Mesendoderm (in vitro differentiated cells): ENCODE measurements at regions not wholly inside any gene's neighbourhood (a gene's known extent, or its start where the extent isn't known, plus 50 kb on each side); places are given as distances from the start of the nearest gene placed in this dataset.

Experiments used
- DNase-seq: peaks from one replicate; pipeline ENCODE4 v3.0.0; 2013
- H2AK5ac ChIP-seq: 2 replicates; pipeline ENCODE4 v1.6.1; 2013; ENCODE audit warnings: low read length, inconsistent platforms
- H2BK120ac ChIP-seq: 2 replicates; pipeline ENCODE4 v1.6.1; 2013; ENCODE audit warnings: low read depth, mild to moderate bottlenecking, low read length, moderate library complexity, mixed read lengths
- H2BK15ac ChIP-seq: replicated peaks from 2 replicates; pipeline ENCODE4 v1.6.1; 2013; ENCODE audit warnings: low read depth, mild to moderate bottlenecking, moderate library complexity
- H2BK5ac ChIP-seq: 2 replicates; pipeline ENCODE4 v1.6.1; 2013; ENCODE audit warnings: low read length, inconsistent platforms
- H3K18ac ChIP-seq: 2 replicates; pipeline ENCODE4 v1.6.1; 2013; ENCODE audit warnings: mild to moderate bottlenecking, low read length, mixed read lengths
- H3K23ac ChIP-seq: one replicate; pipeline ENCODE4 v1.6.1; 2013; ENCODE audit warnings: low read length
- H3K27ac ChIP-seq: 2 replicates; pipeline ENCODE4 v1.5.1; 2013; ENCODE audit warnings: low read depth, mild to moderate bottlenecking, inconsistent platforms, low read length, moderate library complexity
- H3K27me3 ChIP-seq: 2 replicates; pipeline ENCODE4 v1.6.1; 2013; ENCODE audit warnings: low read length, control low read depth, mild to moderate bottlenecking, inconsistent platforms; ENCODE audit not compliant: insufficient read depth, poor library complexity
- H3K36me3 ChIP-seq: 2 replicates; pipeline ENCODE4 v1.6.1; 2013; ENCODE audit warnings: low read length, inconsistent platforms; ENCODE audit not compliant: control insufficient read depth, insufficient read depth
- H3K4ac ChIP-seq: one replicate; pipeline ENCODE4 v1.6.1; 2013; ENCODE audit warnings: low read depth, mild to moderate bottlenecking, low read length, moderate library complexity
- H3K4me1 ChIP-seq: 2 replicates; pipeline ENCODE4 v1.6.1; 2013; ENCODE audit warnings: low read depth, low read length, inconsistent platforms; ENCODE audit not compliant: control insufficient read depth
- H3K4me2 ChIP-seq: 2 replicates; pipeline ENCODE4 v1.6.1; 2013; ENCODE audit warnings: low read length
- H3K4me3 ChIP-seq: 2 replicates; pipeline ENCODE4 v1.5.1; 2013; ENCODE audit warnings: mild to moderate bottlenecking, low read length
- H3K56ac ChIP-seq: one replicate; pipeline ENCODE4 v1.6.1; 2013; ENCODE audit warnings: low read length
- H3K79me1 ChIP-seq: 2 replicates; pipeline ENCODE4 v1.6.1; 2013; ENCODE audit warnings: low read length, inconsistent platforms
- H3K79me2 ChIP-seq: 2 replicates; pipeline ENCODE4 v1.6.1; 2013; ENCODE audit warnings: mild to moderate bottlenecking, low read length; ENCODE audit not compliant: control insufficient read depth, insufficient read depth
- H3K9ac ChIP-seq: 2 replicates; pipeline ENCODE4 v1.6.1; 2013; ENCODE audit warnings: low read length, inconsistent platforms
- H4K5ac ChIP-seq: one replicate; pipeline ENCODE4 v1.6.1; 2013; ENCODE audit warnings: low read length
- H4K8ac ChIP-seq: one replicate; pipeline ENCODE4 v1.6.1; 2013; ENCODE audit warnings: low read depth, mild to moderate bottlenecking, control low read depth, low read length, moderate library complexity
- WGBS: extraction: QIAGEN DNeasy Blood & Tissue Kit; methylation state at CpG from one replicate; pipeline ENCODE4 v1.1.7; 2013; ENCODE audit warnings: low lambda C conversion rate, missing lambda C conversion rate; ENCODE audit not compliant: insufficient coverage; ENCODE audit errors: extremely low coverage; 5-methylcytosine and 5-hydroxymethylcytosine counted together

GRCh38 chr6:14193524-14193923, 76.0 kb downstream of the CD83 start:
- Histone ChIP-seq H3K27me3 (no peaks in the 10 kb centered on the region), H3K4me2 (no peak overlapping the region), H3K4me3 (no peak overlapping the region), H3K4me1 (no peaks in the 10 kb centered on the region), H3K79me2 (no peaks in the 10 kb centered on the region), H3K27ac (no peak overlapping the region), H4K5ac (no peak overlapping the region), H2AK5ac (no peak overlapping the region), H4K8ac (no peak overlapping the region), H3K4ac (no peak overlapping the region), H3K23ac (no peak overlapping the region), H3K9ac (no peak overlapping the region), H3K56ac (no peak overlapping the region), H2BK15ac (no peak overlapping the region), H2BK120ac (no peak overlapping the region), H2BK5ac (no peak overlapping the region), H3K79me1 (no peaks in the 10 kb centered on the region), H3K18ac (no peak overlapping the region), H3K36me3 (no peaks in the 10 kb centered on the region)
- peak; percentile 49 for DNase-seq
- WGBS = no CpG with 5 or more reads among the region's 2 CpGs

GRCh38 chr6:14194483-14194882, 76.9 kb downstream of the CD83 start:
- Histone ChIP-seq H4K5ac (no peak overlapping the region), H2AK5ac (no peak overlapping the region), H3K27me3 (no peaks in the 10 kb centered on the region), H2BK15ac (no peak overlapping the region), H3K4me3 (no peak overlapping the region), H3K9ac (no peak overlapping the region), H3K4me2 (no peak overlapping the region), H3K79me2 (no peaks in the 10 kb centered on the region), H3K27ac (no peak overlapping the region), H3K79me1 (no peaks in the 10 kb centered on the region), H3K56ac (no peak overlapping the region), H3K23ac (no peak overlapping the region), H3K36me3 (no peaks in the 10 kb centered on the region), H3K4ac (no peak overlapping the region), H3K18ac (no peak overlapping the region), H4K8ac (no peak overlapping the region), H2BK5ac (no peak overlapping the region), H3K4me1 (no peaks in the 10 kb centered on the region), H2BK120ac (no peak overlapping the region)
- DNase-seq = peak; percentile 9
- WGBS = no CpG with 5 or more reads among the region's 7 CpGs

- no CpG with 5 or more reads among the region's 5 CpGs for WGBS
- Histone ChIP-seq H3K4me3 (no peak overlapping the region), H3K27me3 (no peaks in the 10 kb centered on the region), H3K18ac (no peak overlapping the region), H3K4me2 (no peak overlapping the region), H3K4me1 (no peaks in the 10 kb centered on the region), H3K36me3 (no peaks in the 10 kb centered on the region), H3K56ac (no peak overlapping the region), H4K5ac (no peak overlapping the region), H3K9ac (no peak overlapping the region), H3K23ac (no peak overlapping the region), H4K8ac (no peak overlapping the region), H3K4ac (no peak overlapping the region), H2BK120ac (no peak overlapping the region), H2BK15ac (no peak overlapping the region), H3K79me1 (no peaks in the 10 kb centered on the region), H2BK5ac (no peak overlapping the region), H3K79me2 (no peaks in the 10 kb centered on the region), H3K27ac (no peak overlapping the region), H2AK5ac (no peak overlapping the region)
- no peak for DNase-seq
These were observed 77.4 kb downstream of the CD83 start for GRCh38 chr6:14194976-14195375.

DNA sequence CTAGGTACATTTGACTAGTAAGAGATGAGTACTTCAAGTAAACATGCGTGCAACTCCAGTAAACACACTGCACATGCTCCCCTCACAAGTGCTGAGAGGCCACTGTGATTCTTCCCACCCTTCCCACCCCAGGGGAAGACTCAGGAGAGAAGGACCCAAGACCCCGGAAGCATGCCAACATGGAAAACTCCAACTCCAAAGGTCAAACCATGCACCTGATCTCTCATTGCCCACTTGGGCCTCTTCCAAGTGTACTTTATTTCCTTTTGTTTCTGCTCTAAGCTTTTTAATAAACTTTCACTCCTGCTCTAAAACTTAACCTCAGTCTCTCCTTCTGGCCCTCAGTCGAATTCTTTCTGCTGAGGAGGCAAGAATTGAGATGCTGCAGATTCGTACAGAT, 78.5 kb downstream of the CD83 start:
- Histone ChIP-seq H3K4ac (peak overlapping the region; percentile 26), H2AK5ac (no peak overlapping the region), H4K8ac (no peak overlapping the region), H3K79me2 (no peaks in the 10 kb centered on the region), H3K18ac (no peak overlapping the region), H3K4me2 (no peak overlapping the region), H3K4me1 (no peaks in the 10 kb centered on the region), H3K27ac (no peak overlapping the region), H3K4me3 (no peak overlapping the region), H2BK120ac (no peak overlapping the region), H2BK5ac (no peak overlapping the region), H3K36me3 (no peaks in the 10 kb centered on the region), H2BK15ac (no peak overlapping the region), H3K56ac (no peak overlapping the region), H4K5ac (no peak overlapping the region), H3K79me1 (no peaks in the 10 kb centered on the region), H3K23ac (no peak overlapping the region), H3K27me3 (no peaks in the 10 kb centered on the region), H3K9ac (no peak overlapping the region)
- DNase-seq = no peak
- no CpG with 5 or more reads among the region's 4 CpGs for WGBS

- H3K9ac ChIP-seq = no peak overlapping the region
- H3K36me3 ChIP-seq = no peaks in the 10 kb centered on the region
- H4K8ac ChIP-seq = no peak overlapping the region
- no peaks in the 10 kb centered on the region for H3K79me2 ChIP-seq
- no peaks in the 10 kb centered on the region for H3K4me1 ChIP-seq
- no peak overlapping the region for H3K18ac ChIP-seq
- H2BK120ac ChIP-seq = no peak overlapping the region
- no peak overlapping the region for H4K5ac ChIP-seq
- WGBS = no CpG with 5 or more reads among the region's 3 CpGs
- no peak overlapping the region for H3K27ac ChIP-seq
- no peak overlapping the region for H3K4me2 ChIP-seq
- no peaks in the 10 kb centered on the region for H3K27me3 ChIP-seq
- H3K23ac ChIP-seq = no peak overlapping the region
- H3K56ac ChIP-seq = no peak overlapping the region
- H3K79me1 ChIP-seq = no peaks in the 10 kb centered on the region
- no peak overlapping the region for H3K4ac ChIP-seq
- H2BK5ac ChIP-seq = no peak overlapping the region
- H2AK5ac ChIP-seq = no peak overlapping the region
- DNase-seq = no peak
- H2BK15ac ChIP-seq = no peak overlapping the region
- no peak overlapping the region for H3K4me3 ChIP-seq
These were observed 79.5 kb downstream of the CD83 start for GRCh38 chr6:14197118-14197517.

DNA sequence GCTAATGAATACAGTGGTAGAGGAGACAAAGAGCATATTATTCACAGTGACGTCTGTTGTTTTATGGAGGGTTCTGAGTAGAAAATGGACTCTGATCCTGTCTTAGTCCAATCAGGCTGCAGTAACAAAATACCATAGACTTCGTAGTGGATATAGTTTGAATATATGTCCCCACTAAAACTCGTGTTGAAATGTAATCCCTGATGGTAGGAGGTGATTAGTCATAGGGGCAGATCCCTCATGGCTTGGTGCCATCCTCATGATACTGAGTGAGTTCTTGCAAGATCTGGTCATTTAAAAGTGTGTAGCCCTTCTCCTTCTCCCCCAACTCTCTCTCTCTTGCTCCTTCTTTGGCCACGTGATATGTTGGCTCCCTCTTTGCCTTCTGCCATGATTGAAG, 82.5 kb downstream of the CD83 start:
- Histone ChIP-seq H3K9ac (no peak overlapping the region), H3K27me3 (no peaks in the 10 kb centered on the region), H4K5ac (no peak overlapping the region), H3K79me2 (no peaks in the 10 kb centered on the region), H3K4me1 (no peaks in the 10 kb centered on the region), H2BK5ac (no peak overlapping the region), H3K27ac (no peak overlapping the region), H3K56ac (no peak overlapping the region), H3K4ac (no peak overlapping the region), H2BK15ac (no peak overlapping the region), H4K8ac (no peak overlapping the region), H3K18ac (no peak overlapping the region), H2AK5ac (no peak overlapping the region), H3K4me2 (no peak overlapping the region), H3K23ac (no peak overlapping the region), H3K79me1 (no peaks in the 10 kb centered on the region), H3K4me3 (no peak overlapping the region), H2BK120ac (no peak overlapping the region), H3K36me3 (no peaks in the 10 kb centered on the region)
- no CpG with 5 or more reads among the region's 4 CpGs for WGBS
- no peak for DNase-seq
